ENCODE measurements at regions not wholly inside any gene's neighbourhood (a gene's known extent, or its start where the extent isn't known, plus 50 kb on each side); places are given as distances from the start of the nearest gene placed in this dataset.
"Not testable (repeated sequence)": the region's sequence is repeated elsewhere in the genome, so short reads cannot be mapped to it uniquely, and the experiment has no call there.

DNA sequence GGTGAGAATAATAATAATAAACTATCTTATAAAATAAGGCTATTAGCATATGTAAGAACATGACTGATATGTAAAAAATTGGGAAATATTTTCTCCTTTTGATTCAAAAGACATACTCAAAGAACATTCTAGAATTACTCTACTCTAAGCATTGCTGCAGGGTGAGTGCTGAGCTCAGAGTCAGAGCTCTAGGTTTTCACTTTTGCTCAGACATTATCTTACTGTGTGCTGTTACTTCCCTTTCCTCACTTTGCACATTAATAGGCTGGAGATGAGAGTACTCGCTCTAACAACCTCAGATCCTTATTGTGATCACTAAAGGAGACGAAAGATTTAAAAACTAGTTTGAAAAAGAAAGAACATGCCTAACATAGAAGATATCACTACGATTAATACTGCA is 99.4 kb upstream of the C9orf72 start:
- DNase-seq (ENCODE audit: low spot score), result peak; percentile 7

DNA sequence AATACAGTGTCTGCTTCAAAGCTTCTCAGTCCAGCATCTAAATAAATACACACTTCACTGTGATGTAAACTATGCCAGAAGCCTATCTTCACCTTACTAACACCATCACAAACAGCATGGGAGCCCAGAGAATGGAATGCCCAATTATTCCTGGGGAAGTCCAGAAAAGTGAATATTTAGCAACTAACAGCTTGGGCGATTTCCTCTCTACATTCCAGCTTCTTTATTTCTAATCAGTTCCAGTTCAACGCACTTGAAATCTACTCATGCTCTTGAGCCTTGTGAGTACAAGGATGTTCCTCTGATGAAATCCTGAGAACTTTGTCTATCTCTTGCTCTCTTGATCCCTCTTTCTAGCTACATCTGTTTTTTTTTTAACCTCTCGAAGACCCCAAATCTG is 100.4 kb upstream of the C9orf72 start:
- peak; percentile 77 for DNase-seq (ENCODE audit: low spot score)

DNA sequence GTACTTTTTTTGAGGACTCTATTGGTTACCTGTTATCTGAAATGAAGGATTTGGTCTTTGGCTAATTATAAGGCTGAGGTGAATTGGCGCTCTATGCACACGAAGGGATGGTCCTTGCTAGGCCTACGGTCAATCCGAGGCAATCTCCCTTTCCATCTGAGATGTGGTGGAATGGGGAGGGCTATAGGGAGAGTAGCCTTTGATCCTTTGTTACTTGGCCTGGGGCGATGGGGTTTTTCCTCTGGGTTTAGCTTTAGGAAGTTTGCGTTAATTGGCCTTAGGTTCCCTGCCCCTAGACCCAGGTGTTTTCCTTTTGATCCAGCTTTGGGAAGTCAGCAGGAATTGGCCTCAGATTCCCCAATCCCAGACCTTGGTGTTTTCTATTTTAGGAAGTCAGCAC is 102.1 kb upstream of the C9orf72 start:
- DNase-seq (ENCODE audit: low spot score), result no peak

DNA sequence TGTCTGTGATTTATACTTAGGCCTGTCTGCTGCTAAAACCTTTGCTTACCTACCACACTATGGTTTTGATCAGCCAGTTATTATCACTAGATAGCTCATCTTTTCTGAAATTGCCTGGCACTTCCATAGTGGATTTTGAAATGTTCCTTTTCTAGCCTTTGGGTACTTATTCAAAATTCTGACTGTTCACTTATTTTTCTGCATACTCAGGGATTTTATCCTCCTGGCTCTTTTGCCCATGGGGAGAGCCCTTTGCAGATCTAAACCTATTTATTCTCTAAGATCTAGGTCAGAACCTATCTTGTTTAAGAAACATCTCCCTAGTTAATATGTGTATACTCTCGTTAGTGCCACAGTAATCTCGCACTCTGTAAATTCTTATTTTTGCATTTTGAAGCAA is 103.5 kb upstream of the C9orf72 start:
- no peak for DNase-seq (ENCODE audit: low spot score)

DNA sequence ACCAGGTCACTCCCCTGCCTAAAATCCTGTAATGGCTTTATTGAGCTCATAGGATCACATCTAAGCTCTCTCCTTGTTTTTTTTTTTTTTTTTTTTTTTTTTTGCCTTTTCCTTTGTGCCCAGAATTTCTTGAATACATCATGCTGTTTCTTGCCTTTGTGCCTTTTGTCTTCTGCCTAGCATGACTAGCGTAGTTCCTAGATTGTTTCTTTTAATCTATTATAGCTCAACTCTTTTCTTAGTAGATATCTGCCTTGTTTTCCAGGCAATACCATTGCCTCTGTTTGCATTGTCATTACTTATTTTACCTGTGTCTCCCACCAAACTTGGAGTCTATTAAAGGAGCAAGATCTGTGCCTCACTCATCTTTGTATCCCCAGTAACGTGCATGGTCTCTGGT is 106.1 kb upstream of the C9orf72 start:
- no peak for DNase-seq (ENCODE audit: low spot score)

DNA sequence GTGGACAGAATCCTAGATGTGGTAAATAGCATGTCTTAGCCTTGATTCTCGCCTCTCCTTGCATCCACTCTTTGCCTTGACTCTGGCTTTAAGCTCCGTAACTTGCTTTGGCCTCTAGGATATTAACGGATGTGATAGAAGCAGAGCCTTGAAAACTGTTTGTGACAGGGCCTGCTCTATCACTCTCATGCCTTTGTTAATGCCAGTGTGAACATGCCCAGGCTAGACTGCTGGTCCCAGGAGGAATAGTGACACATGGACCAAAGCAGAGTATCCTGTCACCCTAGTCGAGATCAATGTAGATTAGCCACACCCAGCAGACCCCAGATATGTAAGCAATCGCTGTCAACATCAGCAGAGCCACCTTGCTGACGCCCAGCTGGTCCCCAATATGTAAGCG is 109.9 kb upstream of the C9orf72 start:
- no peak for DNase-seq (ENCODE audit: low spot score)

DNA sequence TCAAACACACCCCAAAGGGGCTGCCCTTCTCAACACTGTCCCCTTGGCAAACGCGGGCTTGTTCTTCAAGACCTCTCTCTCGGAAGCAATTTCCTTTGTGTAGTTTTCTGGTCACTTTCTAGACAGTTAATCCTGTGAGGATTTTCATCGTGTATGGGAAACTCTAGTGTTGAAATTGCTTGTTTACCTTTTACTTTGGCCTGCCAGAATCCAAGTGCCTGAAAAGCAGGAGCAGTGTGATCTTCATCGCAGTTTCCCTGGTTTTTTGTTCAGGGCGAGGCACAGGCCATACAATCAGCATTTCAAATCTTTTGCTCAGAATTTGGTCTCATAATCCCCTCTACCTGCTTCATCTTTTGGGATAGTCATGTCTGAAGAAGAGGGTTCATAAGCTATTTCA is 115.7 kb upstream of the C9orf72 start:
- DNase-seq (ENCODE audit: low spot score), result no peak

DNA sequence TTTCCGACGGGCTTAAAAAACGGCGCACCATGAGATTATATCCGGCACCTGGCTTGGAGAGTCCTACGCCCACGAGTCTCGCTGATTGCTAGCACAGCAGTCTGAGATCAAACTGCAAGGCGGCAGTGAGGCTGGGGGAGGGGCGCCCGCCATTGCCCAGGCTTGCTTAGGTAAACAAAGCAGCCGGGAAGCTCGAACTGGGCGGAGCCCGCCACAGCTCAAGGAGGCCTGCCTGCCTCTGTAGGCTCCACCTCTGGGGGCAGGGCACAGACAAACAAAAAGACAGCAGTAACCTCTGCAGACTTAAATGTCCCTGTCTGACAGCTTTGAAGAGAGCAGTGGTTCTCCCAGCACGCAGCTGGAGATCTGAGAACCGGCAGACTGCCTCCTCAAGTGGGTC is 117.5 kb upstream of the C9orf72 start:
- not testable (repeated sequence) for DNase-seq (ENCODE audit: low spot score)

DNA sequence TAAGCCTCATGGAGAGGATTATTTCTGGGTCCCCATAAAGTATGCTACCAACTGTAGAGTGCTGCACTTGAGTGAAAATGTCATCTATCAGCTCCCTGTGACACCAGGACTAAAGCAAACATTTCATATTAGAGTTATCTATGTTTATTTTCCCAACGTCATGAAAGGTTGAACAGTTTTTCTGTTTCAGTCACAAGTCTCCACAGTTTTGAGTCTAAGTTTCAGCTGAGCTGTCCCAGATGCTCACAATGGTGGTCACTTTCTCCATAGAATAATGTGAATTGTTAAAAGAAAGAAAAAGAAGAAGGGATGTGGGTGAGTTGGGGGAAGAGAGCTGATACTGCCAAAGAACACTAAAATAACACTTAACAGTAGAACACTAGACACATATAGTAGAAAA is 126.3 kb upstream of the C9orf72 start:
- DNase-seq (ENCODE audit: low spot score), result no peak

DNA sequence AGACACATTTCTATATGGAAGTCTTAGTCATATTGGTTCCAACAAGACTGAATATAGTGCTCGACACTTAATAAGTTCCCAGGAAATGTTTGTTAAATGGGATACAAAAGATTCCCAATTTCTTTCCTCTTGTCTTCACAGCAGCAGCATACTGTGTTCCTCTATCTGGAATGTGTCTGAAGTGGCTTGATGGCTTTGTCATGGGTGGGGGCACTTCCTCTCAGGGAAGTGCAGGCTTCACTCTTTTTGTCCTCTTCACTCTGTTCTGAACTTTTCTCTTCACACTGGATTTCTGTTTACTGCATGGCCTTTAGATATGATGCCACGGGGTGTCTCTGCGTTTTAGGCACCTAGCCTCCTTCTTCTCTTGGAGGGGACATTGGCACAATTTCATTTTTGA is 127.7 kb upstream of the C9orf72 start:
- no peak for DNase-seq (ENCODE audit: low spot score)

DNA sequence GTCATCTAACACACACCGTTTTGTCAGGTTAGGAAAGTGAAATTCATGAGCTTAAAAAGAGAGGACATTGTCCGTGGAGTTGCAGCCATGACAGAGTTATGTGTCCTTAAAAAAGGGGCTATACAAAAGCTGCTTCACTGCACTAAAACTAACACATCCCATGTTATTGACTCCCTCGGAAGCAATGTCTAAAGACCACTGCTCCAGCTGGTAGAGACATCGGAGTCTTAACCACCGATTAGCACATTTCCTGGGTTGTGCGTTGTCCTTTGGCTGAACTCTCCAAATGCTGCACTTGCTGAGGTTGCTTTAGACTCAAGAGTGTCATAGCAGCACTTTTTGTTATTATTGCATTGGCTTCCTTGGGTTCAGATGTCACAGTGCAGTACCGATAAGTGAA is 128.3 kb upstream of the C9orf72 start:
- DNase-seq (ENCODE audit: low spot score), result no peak

DNA sequence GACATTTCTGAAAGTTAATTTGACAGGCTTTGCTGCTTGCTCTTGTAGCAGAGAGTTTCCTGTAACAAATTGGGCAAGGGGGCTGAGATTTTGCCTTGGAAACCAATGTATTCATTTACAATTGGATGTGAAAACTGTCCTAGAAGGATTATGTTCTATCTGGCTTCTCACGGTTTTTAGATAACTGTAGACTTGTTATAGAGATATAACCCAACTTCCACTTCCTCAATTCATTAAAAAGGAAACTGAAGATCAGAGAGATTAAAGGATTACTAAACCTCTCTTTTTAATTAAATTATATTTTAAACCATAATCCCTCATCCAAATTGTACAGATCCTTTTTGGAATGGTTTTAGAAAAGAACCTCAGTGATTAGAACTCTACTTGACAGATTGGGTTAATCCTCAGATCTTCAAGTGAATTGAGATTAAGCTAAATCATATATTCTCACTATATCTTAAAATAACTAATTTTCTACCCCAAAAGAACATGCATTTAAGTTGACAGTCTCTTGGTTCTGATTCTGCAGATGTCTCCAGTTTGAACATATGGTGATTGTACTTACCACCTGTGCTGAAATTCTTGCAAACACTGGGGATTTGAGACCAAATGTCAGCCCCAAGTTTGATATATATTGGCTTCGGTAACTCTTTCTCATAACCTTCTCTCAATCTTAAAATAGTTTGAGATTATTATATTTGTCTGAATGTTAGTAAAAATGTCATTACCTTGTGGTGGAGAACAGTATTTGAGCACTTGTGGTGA is 130.1 kb upstream of the C9orf72 start:
- DNase-seq (ENCODE audit: low spot score), result no peak

DNA sequence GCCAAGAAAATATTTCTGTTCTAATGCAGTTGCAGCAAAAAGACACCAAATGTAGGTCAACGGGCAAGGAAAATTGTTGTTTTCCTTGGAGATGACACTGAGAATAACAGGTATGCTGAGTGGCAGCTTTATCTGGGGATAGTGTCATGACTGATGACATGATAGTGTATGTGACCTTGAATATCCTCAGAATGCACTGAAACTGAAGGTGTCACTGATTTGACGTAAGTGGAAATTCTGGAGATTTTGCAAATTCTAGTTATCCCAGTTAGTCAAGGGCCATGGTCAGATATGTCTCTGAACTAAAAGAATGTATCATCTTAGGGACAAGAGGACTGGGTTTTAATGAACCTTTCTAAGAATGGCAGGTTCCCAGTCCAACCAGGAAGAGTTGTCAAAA is 138.0 kb upstream of the C9orf72 start:
- no peak for DNase-seq (ENCODE audit: low spot score)

DNA sequence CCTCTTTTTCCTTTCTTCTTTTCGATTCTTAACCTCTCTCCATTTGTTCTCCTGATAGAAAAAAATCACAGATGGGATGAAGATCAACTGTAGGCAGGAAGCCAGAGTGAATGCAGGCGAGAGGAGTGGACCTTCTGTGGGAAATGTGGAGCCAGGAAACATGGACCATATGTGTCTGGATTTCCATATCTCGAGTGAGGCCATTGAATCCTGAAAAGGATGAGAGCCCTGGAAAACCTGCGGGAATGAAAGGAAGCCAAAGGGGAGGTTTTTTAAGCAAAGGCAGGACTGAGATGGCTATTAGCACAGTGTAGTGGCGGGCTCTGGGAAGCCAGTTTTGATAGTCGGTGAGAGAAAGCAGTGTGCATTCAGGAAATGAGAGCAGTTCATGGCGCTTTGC is 139.5 kb upstream of the C9orf72 start:
- DNase-seq (ENCODE audit: low spot score), result no peak

DNA sequence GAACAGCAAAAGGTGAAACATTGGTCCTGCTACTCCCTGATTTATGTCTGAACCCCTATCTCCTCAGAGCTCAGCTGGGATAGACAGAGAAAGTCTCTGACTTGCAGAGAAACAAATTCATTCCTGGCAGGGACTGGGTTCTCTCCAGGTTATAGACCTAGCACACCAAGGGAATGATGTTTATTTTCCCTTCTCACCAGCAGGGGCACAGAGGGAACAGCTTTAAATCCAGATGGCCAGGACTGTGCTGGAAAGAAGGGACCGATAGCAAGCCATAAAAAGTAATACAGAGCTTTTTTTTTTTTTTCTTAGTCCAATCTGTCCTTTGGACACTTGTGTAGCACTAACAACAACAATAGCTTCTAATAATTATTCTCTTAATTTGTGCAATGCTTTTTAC is 141.1 kb upstream of the C9orf72 start:
- DNase-seq (ENCODE audit: low spot score), result no peak

DNA sequence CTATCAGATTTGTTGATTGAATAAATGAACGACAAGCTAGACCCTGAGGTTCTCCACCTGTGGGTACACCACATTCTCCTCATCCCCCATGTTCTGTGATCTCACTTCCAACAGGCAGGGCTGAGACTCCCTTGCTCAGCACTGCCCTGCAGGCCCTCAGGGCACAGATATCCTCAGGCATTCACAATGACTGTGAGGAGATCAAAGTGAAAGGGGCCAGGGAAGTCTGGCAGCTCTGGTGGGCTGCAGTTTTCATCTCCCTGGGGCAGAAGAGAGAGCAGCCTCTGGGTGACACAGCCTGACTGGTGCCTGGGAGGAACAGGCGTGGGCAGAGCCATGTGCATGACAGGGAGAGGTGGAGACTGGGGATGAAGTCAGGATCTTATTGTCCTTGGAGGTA is 142.4 kb upstream of the C9orf72 start:
- no peak for DNase-seq (ENCODE audit: low spot score)

DNA sequence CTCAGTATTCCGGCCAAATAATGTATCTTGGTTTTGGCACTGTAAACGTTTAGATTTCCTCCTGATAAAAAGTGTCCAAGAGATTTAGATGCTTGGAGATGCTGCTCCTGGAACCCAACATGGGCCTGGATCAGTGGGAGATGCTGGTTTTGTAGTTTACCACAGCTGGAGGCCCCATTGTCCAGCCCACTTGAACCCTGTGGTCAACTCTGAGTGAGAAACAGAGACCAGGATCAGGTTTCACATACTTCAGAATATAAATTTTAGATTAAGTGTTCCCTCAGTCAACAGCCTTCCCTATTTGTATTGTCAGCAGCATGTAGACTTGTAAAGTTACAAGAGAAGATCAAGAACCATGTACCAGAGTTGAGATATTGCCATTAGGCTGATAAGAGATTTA is 144.7 kb upstream of the C9orf72 start:
- DNase-seq (ENCODE audit: low spot score), result no peak

DNA sequence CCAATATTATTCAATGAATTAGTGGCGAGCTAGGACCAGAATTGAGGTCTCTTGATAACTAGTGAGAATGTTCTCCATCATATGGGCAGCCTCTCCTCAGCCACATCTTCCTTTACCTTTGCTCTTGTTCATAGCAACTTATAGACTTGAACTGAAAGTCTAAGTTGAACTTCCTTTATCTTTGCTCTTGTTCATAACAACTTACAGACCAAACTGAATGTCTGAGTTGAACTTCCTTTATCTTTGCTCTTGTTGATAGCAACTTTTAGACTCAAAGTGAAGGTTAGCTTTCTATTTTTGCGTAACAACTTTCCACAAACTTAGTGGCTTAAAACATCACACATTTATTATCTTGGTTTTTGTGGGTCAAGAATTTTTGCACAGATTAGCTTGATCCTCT is 146.4 kb upstream of the C9orf72 start:
- DNase-seq (ENCODE audit: low spot score), result no peak

DNA sequence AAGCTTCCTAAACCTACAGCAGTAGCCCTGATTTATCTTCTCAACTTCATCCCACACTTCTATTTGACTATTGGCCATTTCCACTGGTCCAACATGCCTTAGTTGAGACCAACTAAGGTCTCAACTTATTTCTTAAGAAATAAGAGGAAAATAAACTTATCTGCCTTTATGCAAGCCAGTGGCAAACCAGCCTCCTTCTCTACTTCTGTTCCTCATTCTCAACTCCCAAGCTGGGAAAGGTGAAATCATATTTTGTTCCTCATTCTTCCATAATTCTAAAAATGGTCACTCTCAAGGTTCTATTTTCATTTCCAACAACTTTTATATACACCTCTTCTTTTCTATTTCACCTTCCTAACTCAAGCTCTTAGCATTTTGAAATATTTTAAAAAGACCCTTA is 149.6 kb upstream of the C9orf72 start:
- DNase-seq (ENCODE audit: low spot score), result no peak

DNA sequence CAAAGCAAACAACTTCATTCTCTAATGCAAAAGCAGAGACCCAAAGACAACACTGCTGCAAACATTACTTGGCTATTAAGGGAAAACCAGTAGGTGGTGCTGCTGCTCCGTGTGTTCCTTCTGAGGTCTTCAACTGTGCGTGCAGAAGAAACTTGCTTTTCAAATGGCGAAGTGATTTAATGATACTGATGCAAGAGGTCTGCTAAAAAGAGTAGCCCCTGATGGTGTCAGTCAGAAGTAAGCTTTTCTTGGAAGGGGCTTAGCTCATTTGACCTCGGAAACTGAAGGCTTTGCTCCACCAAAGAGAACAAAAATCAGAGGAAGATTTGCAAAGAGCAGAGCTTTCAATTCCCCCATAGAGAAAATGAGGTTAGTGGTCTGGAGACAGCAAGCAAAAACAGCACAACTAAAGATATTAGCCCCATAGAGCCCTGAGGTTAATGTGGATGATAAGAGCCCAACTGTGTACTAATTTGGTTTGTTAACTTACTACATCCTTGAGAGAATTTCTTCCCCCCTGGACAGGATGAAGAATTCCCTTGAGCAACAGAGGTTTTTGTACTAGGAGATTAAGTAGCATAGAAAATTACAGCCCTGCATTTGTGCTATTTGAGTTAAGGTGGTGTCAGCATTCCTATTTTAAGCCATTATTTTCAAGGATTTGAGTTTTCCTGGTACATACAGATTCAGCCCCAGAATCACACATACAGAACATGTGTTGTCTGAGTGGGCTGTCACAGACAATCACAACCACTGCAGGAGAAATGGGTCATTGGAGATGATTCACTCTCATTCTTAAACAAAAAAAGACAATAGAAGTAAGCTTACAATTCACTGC is 153.2 kb upstream of the C9orf72 start:
- peak; percentile 69 for DNase-seq (ENCODE audit: low spot score)

DNA sequence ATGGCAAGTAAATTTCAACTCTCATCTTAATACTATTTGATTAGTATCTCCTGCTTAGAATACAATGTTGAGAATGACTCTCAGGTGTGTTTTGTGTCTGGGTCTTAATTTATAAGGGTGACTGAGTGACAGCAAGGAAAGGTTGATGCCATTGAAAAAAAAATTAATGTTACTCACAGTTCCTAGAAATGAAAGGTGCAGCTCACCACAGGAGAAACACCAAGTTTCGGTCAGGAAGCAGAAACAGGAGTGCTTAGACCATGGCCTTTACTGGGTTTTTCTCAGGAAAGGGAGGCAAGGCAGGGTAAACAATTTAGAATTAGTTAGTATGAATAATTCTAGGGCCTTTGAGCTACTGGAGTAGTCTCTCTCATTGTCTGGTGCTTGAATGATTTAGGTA is 159.2 kb upstream of the C9orf72 start:
- DNase-seq (ENCODE audit: low spot score), result no peak

DNA sequence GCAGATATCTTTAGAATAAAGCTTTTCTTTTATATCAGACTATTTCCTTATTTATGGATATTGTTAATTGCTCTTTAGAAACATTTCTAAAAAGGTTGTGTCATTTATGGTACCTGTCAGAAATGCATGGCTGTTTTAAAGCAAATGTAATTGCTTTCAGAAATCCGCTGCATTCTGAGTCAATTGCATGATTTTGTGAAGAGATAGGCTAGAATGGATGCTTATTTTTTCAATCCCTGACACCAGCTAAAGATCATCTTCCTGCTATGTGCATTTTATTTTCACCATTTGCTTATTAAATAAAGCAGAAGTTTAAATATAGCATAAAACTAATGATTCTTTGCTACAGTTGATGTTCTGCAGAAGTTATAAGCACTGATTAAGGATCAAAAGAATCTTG is 170.2 kb upstream of the C9orf72 start:
- DNase-seq (ENCODE audit: low spot score), result no peak

DNA sequence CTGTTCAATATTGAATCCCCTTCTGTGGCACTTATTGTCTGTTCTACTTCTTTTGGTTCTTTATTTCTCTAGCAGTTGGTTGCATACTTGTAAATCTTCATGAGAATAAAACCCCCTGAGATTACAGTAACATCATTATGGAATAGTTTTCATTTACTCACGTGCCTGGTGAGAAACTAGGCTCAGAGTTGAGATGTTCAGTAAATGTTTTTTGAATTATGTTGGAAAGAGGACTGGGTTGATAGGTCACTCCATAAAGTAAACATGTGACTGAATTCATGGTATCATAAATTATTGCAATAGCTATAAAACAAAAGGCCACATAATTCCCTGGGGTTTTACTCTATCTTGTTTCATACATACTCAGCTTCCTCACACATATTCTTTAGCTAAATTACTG is 174.2 kb upstream of the C9orf72 start:
- no peak for DNase-seq (ENCODE audit: low spot score)

DNA sequence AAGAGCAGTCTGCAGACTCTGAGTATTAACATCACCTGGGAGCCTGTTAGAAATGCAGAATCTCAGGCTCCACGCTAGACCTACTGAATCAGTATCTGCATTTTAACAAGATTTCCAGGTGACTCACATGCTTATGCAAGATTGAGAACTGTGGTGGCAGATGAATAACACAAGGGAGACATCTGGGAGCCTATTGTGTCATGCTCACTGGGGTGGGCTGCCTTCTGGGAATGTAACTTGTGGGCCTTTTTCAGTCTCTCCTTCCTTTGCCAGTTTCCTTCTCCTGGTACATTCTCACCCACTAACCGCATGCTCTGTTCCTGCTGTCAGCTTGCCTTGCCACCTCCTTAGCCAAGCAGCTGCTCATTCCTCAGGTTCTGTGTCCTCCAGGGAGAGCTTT is 176.6 kb upstream of the C9orf72 start:
- DNase-seq (ENCODE audit: low spot score), result peak; percentile 68
